AG04450 (cell line): ENCODE measurements at regions not wholly inside any gene's neighbourhood (a gene's known extent, or its start where the extent isn't known, plus 50 kb on each side); places are given as distances from the start of the nearest gene placed in this dataset.
"Not testable (repeated sequence)": the region's sequence is repeated elsewhere in the genome, so short reads cannot be mapped to it uniquely, and the experiment has no call there.

Source experiments
- CTCF ChIA-PET: fragments of 300-600, 350-600 bp; formaldehyde crosslinking; extraction: SDS; loops from one replicate; lab custom pipeline; 2022; ENCODE audit warnings: antibody characterized with exemption, inconsistent platforms; lab: Charles Lee
- POLR2A ChIA-PET: fragments of 350-600 bp; formaldehyde crosslinking; extraction: SDS; loops from one replicate; lab custom pipeline; 2021; ENCODE audit warnings: antibody characterized with exemption, inconsistent platforms; lab: Yijun Ruan, JAX
- DNase-seq: peaks from one replicate; pipeline ENCODE4 v3.0.0-alpha.2; 2011; ENCODE audit warnings: low read depth, low spot score
- H3K27ac ChIP-seq: one replicate; pipeline ENCODE4 v1.5.1; 2012; ENCODE audit warnings: low read depth, low read length, control low read depth
- H3K27me3 ChIP-seq: one replicate; pipeline ENCODE4 v1.6.0; 2012; ENCODE audit warnings: low read length; ENCODE audit not compliant: control insufficient read depth, insufficient read depth
- H3K4me3 ChIP-seq: 2 replicates; pipeline ENCODE4 v1.5.1; 2011; ENCODE audit warnings: mild to moderate bottlenecking, low read depth, low read length, control low read depth
- H3K9me3 ChIP-seq: 2 replicates; pipeline ENCODE4 v1.5.1; 2012; ENCODE audit warnings: low read length; ENCODE audit not compliant: control insufficient read depth, insufficient read depth
- TF ChIP-seq, protein P1 (sequence below): IDR thresholded peaks from 2 replicates; pipeline ENCODE4 v1.5.1; 2011; ENCODE audit warnings: low read depth, low read length, control low read depth, inconsistent platforms

DNA sequence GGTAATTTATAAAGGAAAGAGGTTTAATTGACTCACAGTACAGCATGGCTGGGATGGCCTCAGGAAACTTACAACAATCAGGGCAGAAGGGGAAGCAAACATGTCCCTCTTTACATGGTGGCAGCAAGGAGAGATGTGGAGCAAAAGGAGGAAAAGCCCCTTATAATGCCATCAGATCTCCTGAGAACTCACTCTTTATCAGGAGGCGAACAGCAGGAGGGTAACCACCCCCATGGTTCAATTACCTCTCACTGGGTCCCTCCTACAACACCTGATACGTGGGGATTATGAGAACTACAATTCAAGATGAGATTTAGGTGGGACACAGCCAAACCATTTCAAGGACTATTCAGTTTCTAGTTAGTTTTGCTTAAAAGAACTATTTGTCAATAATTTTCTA lies 453.3 kb downstream of the C12orf50 start:
- CTCF ChIA-PET = no interaction called here
- Histone ChIP-seq H3K27ac (no peak overlapping the region), H3K9me3 (no peaks in the 10 kb centered on the region), H3K27me3 (no peaks in the 10 kb centered on the region), H3K4me3 (no peak overlapping the region)
- no peak for DNase-seq
- TF ChIP-seq, protein P1, sequence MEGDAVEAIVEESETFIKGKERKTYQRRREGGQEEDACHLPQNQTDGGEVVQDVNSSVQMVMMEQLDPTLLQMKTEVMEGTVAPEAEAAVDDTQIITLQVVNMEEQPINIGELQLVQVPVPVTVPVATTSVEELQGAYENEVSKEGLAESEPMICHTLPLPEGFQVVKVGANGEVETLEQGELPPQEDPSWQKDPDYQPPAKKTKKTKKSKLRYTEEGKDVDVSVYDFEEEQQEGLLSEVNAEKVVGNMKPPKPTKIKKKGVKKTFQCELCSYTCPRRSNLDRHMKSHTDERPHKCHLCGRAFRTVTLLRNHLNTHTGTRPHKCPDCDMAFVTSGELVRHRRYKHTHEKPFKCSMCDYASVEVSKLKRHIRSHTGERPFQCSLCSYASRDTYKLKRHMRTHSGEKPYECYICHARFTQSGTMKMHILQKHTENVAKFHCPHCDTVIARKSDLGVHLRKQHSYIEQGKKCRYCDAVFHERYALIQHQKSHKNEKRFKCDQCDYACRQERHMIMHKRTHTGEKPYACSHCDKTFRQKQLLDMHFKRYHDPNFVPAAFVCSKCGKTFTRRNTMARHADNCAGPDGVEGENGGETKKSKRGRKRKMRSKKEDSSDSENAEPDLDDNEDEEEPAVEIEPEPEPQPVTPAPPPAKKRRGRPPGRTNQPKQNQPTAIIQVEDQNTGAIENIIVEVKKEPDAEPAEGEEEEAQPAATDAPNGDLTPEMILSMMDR = no peak
- POLR2A ChIA-PET = no interaction called here

DNA sequence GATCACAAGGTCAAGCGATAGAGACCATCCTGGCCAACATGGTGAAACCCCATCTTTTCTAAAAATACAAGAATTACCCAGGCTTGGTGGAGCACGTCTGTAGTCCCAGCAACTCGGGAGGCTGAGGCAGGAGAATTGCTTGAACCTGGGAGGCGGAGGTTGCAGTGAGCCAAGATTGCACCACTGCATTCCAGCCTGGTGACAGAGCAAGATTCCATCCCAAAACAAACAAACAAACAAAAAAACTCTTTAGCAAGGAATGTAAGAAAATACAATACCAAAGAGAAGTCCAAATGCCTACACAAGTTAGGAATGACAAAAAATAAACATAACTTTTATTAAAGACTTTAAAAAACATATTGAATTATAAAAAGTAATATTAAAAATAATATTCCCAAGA lies 462.3 kb downstream of the C12orf50 start:
- H3K9me3 ChIP-seq, H3K27ac ChIP-seq, CTCF ChIA-PET, POLR2A ChIA-PET, H3K4me3 ChIP-seq, DNase-seq, H3K27me3 ChIP-seq: not testable (repeated sequence)

DNA sequence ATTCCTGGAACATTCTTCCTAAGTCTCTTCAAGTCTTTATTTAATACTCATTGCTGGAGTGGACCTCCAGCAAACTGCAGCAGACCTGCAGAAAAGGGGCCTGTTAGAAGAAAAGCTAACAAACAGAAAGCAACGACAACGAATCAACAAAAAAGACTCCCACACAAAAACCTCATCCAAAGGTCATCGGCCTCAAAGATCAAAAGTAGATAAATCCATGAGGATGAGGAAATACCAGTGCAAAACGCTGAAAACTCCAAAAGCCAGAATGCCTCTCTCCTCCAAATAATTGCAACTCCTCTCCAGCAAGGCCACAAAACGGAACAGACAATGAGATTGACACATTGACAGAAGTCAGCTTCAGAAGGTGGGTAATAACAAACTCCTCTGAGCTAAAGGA lies 472.2 kb downstream of the C12orf50 start:
- no peaks in the 10 kb centered on the region for H3K27me3 ChIP-seq
- no peaks in the 10 kb centered on the region for H3K9me3 ChIP-seq
- DNase-seq = no peak
- H3K27ac ChIP-seq = no peak overlapping the region
- POLR2A ChIA-PET = no interaction called here
- TF ChIP-seq, protein P1 = no peak
- no peak overlapping the region for H3K4me3 ChIP-seq
- CTCF ChIA-PET = interaction anchor here (0.7 kb wide), 1 partner anchor 448 kb away, joined by 3 read pairs; no protein-coding TSS in a partner anchor

DNA sequence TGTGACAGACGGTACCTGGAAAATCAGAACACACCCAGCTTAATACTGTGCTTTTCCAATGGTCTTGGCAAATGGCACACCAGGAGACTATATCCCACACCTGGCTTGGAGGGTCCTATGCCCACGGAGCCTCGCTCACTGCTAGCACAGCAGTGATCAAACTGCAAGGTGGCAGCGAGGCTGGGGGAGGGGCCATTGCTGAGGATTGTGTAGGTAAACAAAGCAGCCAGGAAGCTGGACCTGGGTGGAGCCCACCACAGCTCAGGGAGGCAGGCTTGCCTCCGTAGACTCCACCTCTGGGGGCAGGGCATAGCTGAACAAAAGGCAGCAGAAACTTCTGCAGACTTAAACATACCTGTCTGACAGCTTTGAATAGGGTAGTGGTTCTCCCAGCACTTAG lies 498.0 kb downstream of the C12orf50 start:
- H3K9me3 ChIP-seq, CTCF ChIA-PET, DNase-seq, H3K27ac ChIP-seq, H3K27me3 ChIP-seq, POLR2A ChIA-PET, H3K4me3 ChIP-seq: not testable (repeated sequence)

DNA sequence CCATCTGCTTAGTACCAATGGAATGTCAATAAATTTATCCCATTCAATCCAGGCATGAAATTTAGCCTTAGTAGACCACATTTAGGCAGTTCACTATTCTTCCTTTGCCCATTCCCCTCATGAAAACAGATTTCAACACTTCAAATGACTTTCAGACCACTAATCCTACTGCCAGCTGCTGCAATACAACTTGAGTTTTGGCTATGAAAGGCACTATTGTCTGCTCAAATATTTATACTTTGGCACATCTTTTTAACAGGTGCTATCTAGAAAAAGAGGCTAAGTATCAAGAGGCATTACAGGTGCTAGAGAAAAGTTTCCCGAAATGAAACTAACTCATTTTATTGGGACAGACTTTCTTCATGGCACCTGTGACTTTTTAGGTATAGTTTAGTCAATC lies 499.8 kb downstream of the C12orf50 start:
- Histone ChIP-seq H3K9me3 (no peaks in the 10 kb centered on the region), H3K27ac (no peak overlapping the region), H3K27me3 (no peaks in the 10 kb centered on the region), H3K4me3 (no peak overlapping the region)
- TF ChIP-seq, protein P1 = no peak
- POLR2A ChIA-PET = no interaction called here
- DNase-seq = no peak
- CTCF ChIA-PET = no interaction called here

DNA sequence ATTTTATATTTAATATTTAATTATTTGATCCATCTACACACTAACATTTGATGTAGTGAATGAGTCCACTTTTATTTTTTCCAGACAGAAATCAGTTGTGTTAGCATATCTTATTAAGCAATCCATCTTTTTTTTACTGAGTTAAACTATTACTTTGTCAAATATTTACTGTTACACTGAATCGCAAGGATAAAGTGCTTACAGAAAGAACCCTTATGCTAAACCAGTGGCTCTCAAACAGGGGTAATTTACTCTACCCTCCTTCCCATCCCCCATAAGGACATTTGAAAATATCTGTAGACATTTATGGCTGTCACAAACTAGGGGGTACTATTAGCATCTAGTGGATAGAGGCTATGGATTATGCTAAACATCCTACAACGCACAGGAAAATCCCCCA lies 508.2 kb downstream of the C12orf50 start:
- no peak for DNase-seq
- H3K27me3 ChIP-seq = no peaks in the 10 kb centered on the region
- no peak overlapping the region for H3K4me3 ChIP-seq
- H3K9me3 ChIP-seq = no peaks in the 10 kb centered on the region
- ChIA-PET CTCF (no interaction called here), POLR2A (no interaction called here)
- TF ChIP-seq, protein P1 = no peak
- H3K27ac ChIP-seq = no peak overlapping the region
